ENCODE measurements at regions not wholly inside any gene's neighbourhood (a gene's known extent, or its start where the extent isn't known, plus 50 kb on each side); places are given as distances from the start of the nearest gene placed in this dataset.

DNA sequence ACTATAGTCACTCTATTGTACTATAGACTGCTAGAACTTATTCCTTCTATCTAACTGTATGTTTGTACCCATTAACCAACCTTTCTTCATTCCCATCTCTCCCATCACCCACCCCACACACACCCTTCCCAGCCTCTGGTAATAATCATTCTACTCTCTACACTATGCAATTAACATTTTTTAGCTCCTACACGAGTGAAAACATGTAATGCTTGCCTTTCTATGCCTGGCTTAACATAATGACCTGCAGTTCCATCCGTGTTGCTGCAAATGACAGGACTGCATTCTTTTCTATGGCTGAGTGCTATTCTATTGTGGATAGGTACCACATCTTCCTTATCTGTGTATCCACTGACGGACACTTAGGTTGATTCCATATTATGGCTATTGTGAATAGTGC is 95.5 kb downstream of the ALDH8A1 start:
- Histone ChIP-seq H3K4me3 (replicated peaks in 1 of 3; ENCODE audit: insufficient read depth in 1 of 3, low read depth in 1 of 3, low read length in 3 of 3) (no peak overlapping the region), H3K4me1 (ENCODE audit: control insufficient read depth, extremely low read depth, insufficient read depth, low read length) (no peaks in the 10 kb centered on the region), H3K79me2 (ENCODE audit: control insufficient read depth, insufficient read depth, low read length) (no peaks in the 10 kb centered on the region), H4K20me1 (replicated peaks; ENCODE audit: control insufficient read depth, extremely low read depth, insufficient read depth, low read length) (no peaks in the 10 kb centered on the region), H3K9me3 (replicated peaks; ENCODE audit: control insufficient read depth, insufficient read depth, low read length) (no peaks in the 10 kb centered on the region), H3K9me1 (replicated peaks; ENCODE audit: control insufficient read depth, extremely low read depth, insufficient read depth, low read length) (no peaks in the 10 kb centered on the region), H3K27me3 (ENCODE audit: control insufficient read depth in 2 of 2, insufficient read depth in 2 of 2, low read length in 2 of 2) (no peaks in the 10 kb centered on the region), H3K36me3 (ENCODE audit: control insufficient read depth in 2 of 2, extremely low read depth in 1 of 2, insufficient read depth in 2 of 2, low read length in 2 of 2) (no peaks in the 10 kb centered on the region), H3K27ac (ENCODE audit: insufficient read depth, low read depth, low read length) (no peak overlapping the region), H3K9ac (replicated peaks; ENCODE audit: extremely low read depth, insufficient read depth, low read length) (no peak overlapping the region), H2AFZ (ENCODE audit: low read depth, low read length) (no peak overlapping the region), H3K4me2 (ENCODE audit: insufficient read depth, low read length) (no peak overlapping the region)
- FAIRE-seq (no peak), DNase-seq (ENCODE audit: low read depth, low spot score) (no peak)
- dilution Hi-C loops (cut with MboI; ENCODE audit: extremely low pct_ligation_motif_present, low sequenced_read_pairs), result no loop called here
- TF ChIP-seq JUN (IDR thresholded peaks at IDR 0.05; ENCODE audit: borderline replicate concordance, insufficient read depth, insufficient read length, low read depth) (no peak), GATA2 (IDR thresholded peaks at IDR 0.05; ENCODE audit: insufficient read depth, insufficient read length, low read depth, low read length) (no peak), EZH2 (IDR thresholded peaks at IDR 0.05; ENCODE audit: borderline replicate concordance, low read depth, low read length, severe bottlenecking) (no peak), FOS (IDR thresholded peaks at IDR 0.05; ENCODE audit: borderline replicate concordance, insufficient read depth, low read length) (no peak), MYC (IDR thresholded peaks at IDR 0.05; ENCODE audit: low read depth, low read length) (no peak), POLR2A (IDR thresholded peaks at IDR 0.05; ENCODE audit: low read depth, low read length) (no peak)
- TF ChIP-seq, protein P1, sequence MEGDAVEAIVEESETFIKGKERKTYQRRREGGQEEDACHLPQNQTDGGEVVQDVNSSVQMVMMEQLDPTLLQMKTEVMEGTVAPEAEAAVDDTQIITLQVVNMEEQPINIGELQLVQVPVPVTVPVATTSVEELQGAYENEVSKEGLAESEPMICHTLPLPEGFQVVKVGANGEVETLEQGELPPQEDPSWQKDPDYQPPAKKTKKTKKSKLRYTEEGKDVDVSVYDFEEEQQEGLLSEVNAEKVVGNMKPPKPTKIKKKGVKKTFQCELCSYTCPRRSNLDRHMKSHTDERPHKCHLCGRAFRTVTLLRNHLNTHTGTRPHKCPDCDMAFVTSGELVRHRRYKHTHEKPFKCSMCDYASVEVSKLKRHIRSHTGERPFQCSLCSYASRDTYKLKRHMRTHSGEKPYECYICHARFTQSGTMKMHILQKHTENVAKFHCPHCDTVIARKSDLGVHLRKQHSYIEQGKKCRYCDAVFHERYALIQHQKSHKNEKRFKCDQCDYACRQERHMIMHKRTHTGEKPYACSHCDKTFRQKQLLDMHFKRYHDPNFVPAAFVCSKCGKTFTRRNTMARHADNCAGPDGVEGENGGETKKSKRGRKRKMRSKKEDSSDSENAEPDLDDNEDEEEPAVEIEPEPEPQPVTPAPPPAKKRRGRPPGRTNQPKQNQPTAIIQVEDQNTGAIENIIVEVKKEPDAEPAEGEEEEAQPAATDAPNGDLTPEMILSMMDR (IDR thresholded peaks at IDR 0.05; ENCODE audit: extremely low read depth in 1 of 2, insufficient read depth in 1 of 2, low read depth in 1 of 2, low read length in 2 of 2), result no peak
- POLR2A ChIA-PET, result no interaction called here
- no TSS peak for BruUV-seq (replicated peaks)
- intact Hi-C loops (cut with micrococcal nuclease), result no loop called here
- CTCF ChIA-PET, result interaction anchor here (0.8 kb wide), 1 partner anchor 59 kb away, joined by 3 read pairs; no protein-coding TSS in a partner anchor

Measured in endothelial cell of umbilical vein (primary cell).